PC-3 (cell line): ENCODE measurements at regions not wholly inside any gene's neighbourhood (a gene's known extent, or its start where the extent isn't known, plus 50 kb on each side); places are given as distances from the start of the nearest gene placed in this dataset.

Experiments
- ATAC-seq: fragments of 200-7000 bp; cut with Tn5 transposase; 2 replicates; pipeline ENCODE4 v1.9.1; 2020; ENCODE audit warnings: mild to moderate bottlenecking, moderate library complexity
- BruUV-seq: library from RNA; stranded (reverse); fragments of 400-500 nt; replicated peaks from 2 replicates; lab custom pipeline; 2021; lab: Mats Ljungman, UMichigan
- CTCF ChIA-PET: fragments of 300-600 bp; sonication (Branson Sonifier 250); formaldehyde crosslinking; loops from one replicate; lab custom pipeline; 2022; ENCODE audit warnings: antibody characterized with exemption; lab: Charles Lee
- POLR2A ChIA-PET: fragments of 300-600 bp; sonication (Branson Sonifier 250); formaldehyde crosslinking; loops from one replicate; lab custom pipeline; 2022; ENCODE audit warnings: antibody characterized with exemption; ENCODE audit not compliant: unreplicated experiment; lab: Charles Lee
- DNase-seq: peaks from one replicate; pipeline ENCODE4 v3.0.0-alpha.2; 2015
- H2AFZ ChIP-seq: fragments of 300-600 bp; sonication (generic); 2 replicates; pipeline ENCODE4 v1.6.0; 2016; ENCODE audit warnings: antibody characterized with exemption, low read length
- H3F3A ChIP-seq: fragments of 300-600 bp; sonication (generic); one replicate; pipeline ENCODE4 v1.6.0; 2017; ENCODE audit warnings: antibody characterized with exemption, low read length, control low read depth, mild to moderate bottlenecking; ENCODE audit not compliant: unreplicated experiment
- H3K27ac ChIP-seq: fragments of 300-600 bp; sonication (generic); 2 replicates; pipeline ENCODE4 v1.5.1; 2016; ENCODE audit warnings: mild to moderate bottlenecking, low read length
- H3K27me3 ChIP-seq: fragments of 300-600 bp; sonication (generic); 2 replicates; pipeline ENCODE4 v1.6.1; 2016; ENCODE audit warnings: low read length, mixed read lengths
- H3K36me3 ChIP-seq: fragments of 300-600 bp; sonication (generic); 2 replicates; pipeline ENCODE4 v1.6.1; 2016; ENCODE audit warnings: low read depth, mixed run types, low read length, mixed read lengths
- H3K4me1 ChIP-seq: fragments of 300-600 bp; sonication (generic); 2 replicates; pipeline ENCODE4 v1.5.1; 2016; ENCODE audit warnings: low read length; ENCODE audit not compliant: insufficient read depth
- H3K4me2 ChIP-seq: fragments of 300-600 bp; sonication (generic); 2 replicates; pipeline ENCODE4 v1.6.0; 2016; ENCODE audit warnings: low read length
- H3K4me3 ChIP-seq: fragments of 300-600 bp; sonication (generic); 2 replicates; pipeline ENCODE4 v1.5.1; 2016; ENCODE audit warnings: mild to moderate bottlenecking, low read length, mixed read lengths
- H3K79me2 ChIP-seq: fragments of 300-600 bp; sonication (generic); 2 replicates; pipeline ENCODE4 v1.6.1; 2017; ENCODE audit warnings: low read length, mixed read lengths
- H3K9ac ChIP-seq: fragments of 300-600 bp; sonication (generic); 2 replicates; pipeline ENCODE4 v1.6.0; 2016; ENCODE audit warnings: mild to moderate bottlenecking, low read length
- H3K9me2 ChIP-seq: fragments of 300-600 bp; sonication (generic); replicated peaks from 2 replicates; pipeline ENCODE4 v1.6.1; 2016; ENCODE audit warnings: mixed run types, low read length, mixed read lengths
- H3K9me3 ChIP-seq: fragments of 300-600 bp; sonication (generic); 2 replicates; pipeline ENCODE4 v1.6.1; 2016; ENCODE audit warnings: low read length, mixed read lengths
- H4K20me1 ChIP-seq: fragments of 300-600 bp; sonication (generic); 2 replicates; pipeline ENCODE4 v1.6.1; 2016; ENCODE audit warnings: low read length, mixed read lengths
- EZH2 ChIP-seq: fragments of 300-600 bp; sonication (generic); IDR thresholded peaks from one replicate; pipeline ENCODE4 v1.6.1; 2017; ENCODE audit warnings: antibody characterized with exemption, mild to moderate bottlenecking, low read length; ENCODE audit not compliant: unreplicated experiment
- EZH2phosphoT487 ChIP-seq: fragments of 300-600 bp; sonication (generic); IDR thresholded peaks from 2 replicates; pipeline ENCODE4 v1.6.1; 2018; ENCODE audit warnings: mild to moderate bottlenecking, antibody characterized with exemption, low read length, borderline replicate concordance
- intact Hi-C: fragments of 100-400 bp; cut with micrococcal nuclease; formaldehyde crosslinking; loops from 2 replicates; pipeline ENCODE4 v1.9.0; 2023
- TF ChIP-seq, protein P1 (sequence below): fragments of 300-600 bp; sonication (generic); conservative IDR thresholded peaks from 2 replicates; pipeline ENCODE4 v1.5.1; 2017; ENCODE audit warnings: antibody characterized with exemption, low read depth, mild to moderate bottlenecking, low read length

GRCh38 chr15:69869881-69870505 lies 227.7 kb downstream of the TLE3 start:
- DNase-seq (no peak), ATAC-seq (no peak)
- H3K9me2 ChIP-seq, result no peaks in the 10 kb centered on the region
- no peaks in the 10 kb centered on the region; the same call in 1 of the 2 replicates for H3K27me3 ChIP-seq
- BruUV-seq, result no TSS peak
- intact Hi-C loops, result no loop called here
- H3K36me3 ChIP-seq, result no peaks in the 10 kb centered on the region
- H2AFZ ChIP-seq, result no peak overlapping the region
- H3K4me3 ChIP-seq, result no peak overlapping the region
- TF ChIP-seq EZH2phosphoT487, result no peak
- TF ChIP-seq, protein P1, sequence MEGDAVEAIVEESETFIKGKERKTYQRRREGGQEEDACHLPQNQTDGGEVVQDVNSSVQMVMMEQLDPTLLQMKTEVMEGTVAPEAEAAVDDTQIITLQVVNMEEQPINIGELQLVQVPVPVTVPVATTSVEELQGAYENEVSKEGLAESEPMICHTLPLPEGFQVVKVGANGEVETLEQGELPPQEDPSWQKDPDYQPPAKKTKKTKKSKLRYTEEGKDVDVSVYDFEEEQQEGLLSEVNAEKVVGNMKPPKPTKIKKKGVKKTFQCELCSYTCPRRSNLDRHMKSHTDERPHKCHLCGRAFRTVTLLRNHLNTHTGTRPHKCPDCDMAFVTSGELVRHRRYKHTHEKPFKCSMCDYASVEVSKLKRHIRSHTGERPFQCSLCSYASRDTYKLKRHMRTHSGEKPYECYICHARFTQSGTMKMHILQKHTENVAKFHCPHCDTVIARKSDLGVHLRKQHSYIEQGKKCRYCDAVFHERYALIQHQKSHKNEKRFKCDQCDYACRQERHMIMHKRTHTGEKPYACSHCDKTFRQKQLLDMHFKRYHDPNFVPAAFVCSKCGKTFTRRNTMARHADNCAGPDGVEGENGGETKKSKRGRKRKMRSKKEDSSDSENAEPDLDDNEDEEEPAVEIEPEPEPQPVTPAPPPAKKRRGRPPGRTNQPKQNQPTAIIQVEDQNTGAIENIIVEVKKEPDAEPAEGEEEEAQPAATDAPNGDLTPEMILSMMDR, result no peak
- no peak for TF ChIP-seq EZH2
- no peaks in the 10 kb centered on the region for H3K79me2 ChIP-seq
- peaks cover 4% of the 10 kb centered on the region; the same call in 1 of the 2 replicates for H3K4me1 ChIP-seq
- ChIA-PET POLR2A (no interaction called here), CTCF (no interaction called here)
- no peak overlapping the region for H3K27ac ChIP-seq
- H3K9ac ChIP-seq, result no peak overlapping the region
- no peaks in the 10 kb centered on the region for H3K9me3 ChIP-seq
- H3K4me2 ChIP-seq, result no peak overlapping the region
- no peaks in the 10 kb centered on the region for H4K20me1 ChIP-seq
- no peaks in the 10 kb centered on the region for H3F3A ChIP-seq

DNA sequence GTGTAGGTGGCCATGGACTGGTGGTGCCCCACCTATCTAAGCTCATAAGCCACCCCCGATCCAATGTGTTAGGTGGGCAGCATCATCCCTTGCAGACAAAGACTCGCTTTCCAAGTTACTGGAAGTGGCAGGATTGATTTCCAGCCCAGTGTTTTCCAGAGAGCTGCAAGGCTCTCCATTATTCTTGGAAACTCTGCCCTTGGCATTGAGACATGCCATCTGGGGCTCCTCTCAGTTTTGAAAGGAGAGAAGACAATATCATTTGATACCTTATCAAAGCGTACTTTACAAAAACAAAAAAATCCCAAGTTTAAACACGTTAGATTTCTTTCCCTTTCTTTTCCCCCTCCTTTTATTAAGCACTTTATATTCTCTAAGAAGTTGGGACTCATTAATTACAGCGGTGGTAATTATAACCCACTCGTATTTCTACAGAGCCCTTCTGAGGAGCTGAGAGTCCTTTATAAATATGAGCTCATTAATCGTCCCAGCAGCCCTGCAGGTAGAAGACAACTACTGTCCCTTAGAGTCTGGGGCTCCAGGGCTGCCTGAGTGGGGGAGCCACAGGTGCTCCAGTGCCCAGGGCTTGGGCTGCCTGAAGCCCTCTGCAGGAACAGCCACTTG lies 226.1 kb downstream of the TLE3 start:
- H3K4me1 ChIP-seq, result peaks cover 4% of the 10 kb centered on the region; the same call in 1 of the 2 replicates
- no peaks in the 10 kb centered on the region for H3K9me2 ChIP-seq
- H3K79me2 ChIP-seq, result no peaks in the 10 kb centered on the region
- H3K36me3 ChIP-seq, result no peaks in the 10 kb centered on the region
- H3K4me3 ChIP-seq, result no peak overlapping the region
- H3F3A ChIP-seq, result no peaks in the 10 kb centered on the region
- ChIA-PET CTCF (no interaction called here), POLR2A (no interaction called here)
- no peak overlapping the region for H3K9ac ChIP-seq
- no TSS peak for BruUV-seq
- H3K4me2 ChIP-seq, result no peak overlapping the region
- no peaks in the 10 kb centered on the region; the same call in 1 of the 2 replicates for H3K27me3 ChIP-seq
- intact Hi-C loops, result no loop called here
- ATAC-seq, result no peak
- no peaks in the 10 kb centered on the region for H3K9me3 ChIP-seq
- TF ChIP-seq EZH2 (no peak), EZH2phosphoT487 (no peak)
- TF ChIP-seq, protein P1, result no peak
- H2AFZ ChIP-seq, result no peak overlapping the region
- no peaks in the 10 kb centered on the region for H4K20me1 ChIP-seq
- DNase-seq, result no peak
- H3K27ac ChIP-seq, result no peak overlapping the region

DNA sequence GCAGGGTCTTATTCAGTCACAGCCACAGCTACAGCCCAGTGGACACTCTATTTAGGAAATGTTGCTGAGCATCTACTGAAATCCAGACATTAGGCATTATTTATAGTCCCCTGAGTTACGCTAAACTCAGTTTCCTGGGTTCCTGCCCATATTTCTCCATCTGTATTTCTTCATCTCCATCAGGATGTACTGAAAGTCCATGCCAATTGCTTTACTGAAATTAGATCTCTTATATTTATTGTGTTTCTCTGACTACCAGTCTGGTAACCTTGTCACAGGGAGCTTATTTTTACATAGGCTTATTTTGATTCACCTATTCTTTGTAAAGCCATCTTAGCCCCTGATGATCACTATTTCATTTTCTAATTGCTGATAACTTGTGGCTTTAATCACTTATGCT lies 223.9 kb downstream of the TLE3 start:
- peaks cover 4% of the 10 kb centered on the region; the same call in 1 of the 2 replicates for H3K4me1 ChIP-seq
- H3K4me3 ChIP-seq, result no peak overlapping the region
- no peaks in the 10 kb centered on the region; the same call in 1 of the 2 replicates for H3K27me3 ChIP-seq
- no peaks in the 10 kb centered on the region for H3K9me2 ChIP-seq
- intact Hi-C loops, result no loop called here
- no peaks in the 10 kb centered on the region for H3K36me3 ChIP-seq
- H3K9me3 ChIP-seq, result no peaks in the 10 kb centered on the region
- no TSS peak for BruUV-seq
- H3K4me2 ChIP-seq, result no peak overlapping the region
- ATAC-seq (no peak), DNase-seq (no peak)
- H3K9ac ChIP-seq, result no peak overlapping the region
- no peaks in the 10 kb centered on the region for H3F3A ChIP-seq
- no peaks in the 10 kb centered on the region for H3K79me2 ChIP-seq
- H3K27ac ChIP-seq, result no peak overlapping the region
- no peaks in the 10 kb centered on the region for H4K20me1 ChIP-seq
- no peak overlapping the region for H2AFZ ChIP-seq
- TF ChIP-seq, protein P1, result no peak
- TF ChIP-seq EZH2phosphoT487, result no peak
- no peak for TF ChIP-seq EZH2
- POLR2A ChIA-PET, result no interaction called here
- CTCF ChIA-PET, result no interaction called here
